HCT116 (cell line): ENCODE measurements at regions not wholly inside any gene's neighbourhood (a gene's known extent, or its start where the extent isn't known, plus 50 kb on each side); places are given as distances from the start of the nearest gene placed in this dataset.

Experiments
- ATAC-seq: fragments of 200-7000 bp; cut with Tn5 transposase; 2 replicates; pipeline ENCODE4 v1.9.1; 2020; ENCODE audit warnings: mild to moderate bottlenecking, moderate library complexity
- BruUV-seq: library from RNA; stranded (reverse); fragments of 400-500 nt; replicated peaks from 2 replicates; lab custom pipeline; 2021; lab: Mats Ljungman, UMichigan
- CTCF ChIA-PET: fragments of 300-600 bp; sonication (Branson Sonifier 250); formaldehyde crosslinking; loops from one replicate; lab custom pipeline; 2021; ENCODE audit warnings: antibody characterized with exemption; lab: Charles Lee
- POLR2A ChIA-PET: fragments of 300-600, 350-600 bp; sonication (Branson Sonifier 250); formaldehyde crosslinking; loops from one replicate; lab custom pipeline; 2021; ENCODE audit warnings: antibody characterized with exemption; lab: Charles Lee
- RAD21 ChIA-PET, 2 experiments: fragments of 300-600 bp; sonication (Branson Sonifier 250); formaldehyde crosslinking; loops; one replicate each; lab custom pipeline; 2023; ENCODE audit warnings: low total read pairs in 2 of 2; ENCODE audit not compliant: uncharacterized antibody in 2 of 2, unreplicated experiment in 2 of 2, low non-redundant PET in 1 of 2; lab: Charles Lee
- DNase-seq: peaks from one replicate; pipeline ENCODE4 v3.0.0-alpha.2; 2010; ENCODE audit warnings: low read depth, low spot score
- H2AFZ ChIP-seq: fragments of 200-600 bp; shearing (Covaris generic), sonication (generic); 2 replicates; pipeline ENCODE4 v1.6.1; 2017; ENCODE audit warnings: low read depth, mixed run types, mixed read lengths, antibody characterized with exemption, low read length; ENCODE audit not compliant: poor library complexity, severe bottlenecking
- H3K27ac ChIP-seq: 2 replicates; pipeline ENCODE4 v1.5.1; 2012; ENCODE audit warnings: low read depth, low read length
- H3K27me3 ChIP-seq: fragments of 200-600 bp; sonication (generic); 2 replicates; pipeline ENCODE4 v1.6.1; 2016; ENCODE audit warnings: mixed run types, low read length, mixed read lengths; ENCODE audit not compliant: insufficient read depth
- H3K36me3 ChIP-seq, 2 experiments: fragments of 200-500 bp in 1 of 2; fragments of 200-600 bp in 1 of 2; sonication (Bioruptor generic) in 1 of 2; sonication (generic) in 1 of 2; 2 replicates each; pipeline versions ENCODE4 v1.5.1 to v1.6.1; 2014 to 2016; ENCODE audit warnings: low read length in 2 of 2, inconsistent platforms in 1 of 2, mixed read lengths in 1 of 2, mixed run types in 1 of 2; ENCODE audit not compliant: insufficient read depth in 2 of 2, control insufficient read depth in 1 of 2
- H3K4me1 ChIP-seq, 2 experiments: fragments of 200-600 bp in 1 of 2; sonication (generic) in 1 of 2; 2 replicates each; pipeline versions ENCODE4 v1.5.1 to v1.6.1; 2012 to 2017; ENCODE audit warnings: low read length in 2 of 2, inconsistent platforms in 1 of 2, mild to moderate bottlenecking in 1 of 2, mixed read lengths in 1 of 2, mixed run types in 1 of 2, moderate library complexity in 1 of 2; ENCODE audit not compliant: insufficient read depth in 2 of 2, control insufficient read depth in 1 of 2
- H3K4me2 ChIP-seq: fragments of 200-600 bp; sonication (generic); 2 replicates; pipeline ENCODE4 v1.6.1; 2017; ENCODE audit warnings: mixed run types, low read length, mixed read lengths
- H3K4me3 ChIP-seq, 2 experiments: fragments of 200-600 bp in 1 of 2; sonication (generic) in 1 of 2; replicated peaks in 1 of 2; 2 replicates each; pipeline ENCODE4 v1.5.1; 2011 to 2016; ENCODE audit warnings: low read length in 2 of 2, control low read depth in 1 of 2, low read depth in 1 of 2, mild to moderate bottlenecking in 1 of 2, mixed read lengths in 1 of 2, mixed run types in 1 of 2
- H3K79me2 ChIP-seq: fragments of 200-600 bp; sonication (generic); 2 replicates; pipeline ENCODE4 v1.6.1; 2017; ENCODE audit warnings: mild to moderate bottlenecking, mixed run types, low read length, moderate library complexity, mixed read lengths; ENCODE audit not compliant: insufficient read depth
- H3K9ac ChIP-seq: fragments of 200-600 bp; sonication (generic); 2 replicates; pipeline ENCODE4 v1.6.1; 2016; ENCODE audit warnings: low read length, mixed read lengths
- H3K9me2 ChIP-seq: fragments of 200-600 bp; sonication (generic), shearing (Covaris generic); 2 replicates; pipeline ENCODE4 v1.6.1; 2017; ENCODE audit warnings: mixed run types, mild to moderate bottlenecking, moderate library complexity; ENCODE audit not compliant: insufficient read depth
- H3K9me3 ChIP-seq, 2 experiments: fragments of 200-500 bp in 1 of 2; fragments of 200-600 bp in 1 of 2; sonication (Bioruptor generic) in 1 of 2; sonication (generic) in 1 of 2; 2 replicates each; pipeline ENCODE4 v1.6.1; 2014 to 2017; ENCODE audit warnings: low read length in 2 of 2, mixed read lengths in 2 of 2, inconsistent platforms in 1 of 2, low read depth in 1 of 2, mild to moderate bottlenecking in 1 of 2, mixed run types in 1 of 2, moderate library complexity in 1 of 2; ENCODE audit not compliant: control insufficient read depth in 1 of 2, insufficient read depth in 1 of 2
- H4K20me1 ChIP-seq: fragments of 200-600 bp; sonication (generic), shearing (Covaris generic); 2 replicates; pipeline ENCODE4 v1.6.1; 2017; ENCODE audit warnings: mixed run types, mild to moderate bottlenecking, moderate library complexity; ENCODE audit not compliant: insufficient read depth
- RAD21 ChIP-seq: IDR thresholded peaks from 2 replicates; pipeline ENCODE4 v1.6.1; 2012; ENCODE audit warnings: low read depth, mild to moderate bottlenecking
- SRF ChIP-seq: IDR thresholded peaks from 2 replicates; pipeline ENCODE4 v1.6.1; 2012; ENCODE audit warnings: low read depth
- ZNF274 ChIP-seq: fragments of 200-500 bp; sonication (Bioruptor generic); IDR thresholded peaks from 2 replicates; pipeline ENCODE4 v1.6.1; 2014; ENCODE audit warnings: mild to moderate bottlenecking, low read depth, low read length, inconsistent platforms
- intact Hi-C: fragments of 100-400 bp; cut with micrococcal nuclease; formaldehyde crosslinking; loops from 2 replicates; pipeline ENCODE4 v1.10.0; 2022
- TF ChIP-seq, protein P1 (sequence below): IDR thresholded peaks from 2 replicates; pipeline ENCODE4 v1.6.1; 2011; ENCODE audit warnings: mild to moderate bottlenecking, low read length, moderate library complexity; ENCODE audit not compliant: insufficient replicate concordance; ENCODE audit errors: extremely low read depth
- TF ChIP-seq, protein P2 (sequence below), 3 experiments: fragments of 200-600 bp in 1 of 3; sonication (generic) in 1 of 3; IDR thresholded peaks in 2 of 3; conservative IDR thresholded peaks in 1 of 3; 2 replicates each; pipeline ENCODE4 v1.5.1; 2012 to 2017; ENCODE audit warnings: low read depth in 2 of 3, low read length in 2 of 3, antibody characterized with exemption in 1 of 3, borderline replicate concordance in 1 of 3, control low read depth in 1 of 3, mild to moderate bottlenecking in 1 of 3, mixed read lengths in 1 of 3, mixed run types in 1 of 3, moderate library complexity in 1 of 3; ENCODE audit not compliant: insufficient read depth in 1 of 3

DNA sequence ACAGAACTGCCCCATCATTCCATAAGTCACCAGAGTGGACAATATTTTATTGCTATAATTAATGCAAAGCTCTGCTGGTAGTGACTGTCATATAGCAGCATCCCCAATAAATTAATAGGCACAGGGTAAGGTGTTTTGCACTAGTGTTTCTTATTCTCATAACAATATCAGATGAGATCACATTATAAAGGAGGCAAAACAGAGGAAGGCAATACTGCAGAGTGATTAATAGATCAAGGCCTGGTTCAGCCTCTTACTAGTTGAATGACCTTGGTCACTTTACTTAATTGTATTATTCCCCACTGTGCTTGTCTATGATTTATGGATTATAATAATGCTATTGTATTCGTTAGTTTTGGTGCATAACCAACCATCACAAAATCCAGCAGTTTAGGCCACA lies 784.8 kb downstream of the VRK1 start:
- no peaks in the 10 kb centered on the region for H3K9me2 ChIP-seq
- ChIA-PET CTCF (no interaction called here), POLR2A (no interaction called here), RAD21 (no interaction called here)
- H3K4me3 ChIP-seq, result no peak overlapping the region
- H3K27ac ChIP-seq, result no peak overlapping the region
- H3K27me3 ChIP-seq, result no peaks in the 10 kb centered on the region
- TF ChIP-seq, protein P1, sequence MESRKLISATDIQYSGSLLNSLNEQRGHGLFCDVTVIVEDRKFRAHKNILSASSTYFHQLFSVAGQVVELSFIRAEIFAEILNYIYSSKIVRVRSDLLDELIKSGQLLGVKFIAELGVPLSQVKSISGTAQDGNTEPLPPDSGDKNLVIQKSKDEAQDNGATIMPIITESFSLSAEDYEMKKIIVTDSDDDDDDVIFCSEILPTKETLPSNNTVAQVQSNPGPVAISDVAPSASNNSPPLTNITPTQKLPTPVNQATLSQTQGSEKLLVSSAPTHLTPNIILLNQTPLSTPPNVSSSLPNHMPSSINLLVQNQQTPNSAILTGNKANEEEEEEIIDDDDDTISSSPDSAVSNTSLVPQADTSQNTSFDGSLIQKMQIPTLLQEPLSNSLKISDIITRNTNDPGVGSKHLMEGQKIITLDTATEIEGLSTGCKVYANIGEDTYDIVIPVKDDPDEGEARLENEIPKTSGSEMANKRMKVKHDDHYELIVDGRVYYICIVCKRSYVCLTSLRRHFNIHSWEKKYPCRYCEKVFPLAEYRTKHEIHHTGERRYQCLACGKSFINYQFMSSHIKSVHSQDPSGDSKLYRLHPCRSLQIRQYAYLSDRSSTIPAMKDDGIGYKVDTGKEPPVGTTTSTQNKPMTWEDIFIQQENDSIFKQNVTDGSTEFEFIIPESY, result no peak
- no peak for TF ChIP-seq SRF
- H3K9me3 ChIP-seq, result no peaks in the 10 kb centered on the region
- H3K79me2 ChIP-seq, result no peaks in the 10 kb centered on the region
- no peaks in the 10 kb centered on the region for H3K36me3 ChIP-seq
- no TSS peak for BruUV-seq
- no peaks in the 10 kb centered on the region for H3K4me1 ChIP-seq
- no peak overlapping the region for H3K4me2 ChIP-seq
- no peak for DNase-seq
- no peak overlapping the region for H3K9ac ChIP-seq
- ATAC-seq, result no peak
- intact Hi-C loops, result loop anchor here (10.0 kb wide), 1 partner anchor 287 kb away; no protein-coding TSS in a partner anchor
- H4K20me1 ChIP-seq, result no peaks in the 10 kb centered on the region
- H2AFZ ChIP-seq, result no peak overlapping the region

DNA sequence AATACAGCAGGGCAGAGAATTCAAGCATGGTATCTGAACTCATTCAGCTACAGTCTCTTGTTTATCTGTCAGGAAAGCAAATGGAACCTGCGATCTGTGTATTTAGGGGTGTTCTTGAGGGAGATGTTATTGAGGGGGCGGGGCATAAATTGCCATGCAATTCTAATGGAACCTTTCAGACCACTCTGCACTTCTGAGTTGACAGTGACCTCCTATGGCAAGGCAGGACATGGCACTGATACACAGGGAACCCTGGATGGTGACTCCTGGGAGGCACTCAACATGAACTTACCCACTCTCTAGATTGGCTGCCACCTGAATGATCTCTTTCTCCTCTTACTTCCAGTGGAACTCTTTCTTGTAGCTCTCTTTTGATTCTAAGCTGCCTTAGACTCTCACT lies 787.3 kb downstream of the VRK1 start:
- BruUV-seq, result no TSS peak
- POLR2A ChIA-PET, result no interaction called here
- Histone ChIP-seq H3K27ac (no peak overlapping the region), H3K4me2 (no peak overlapping the region), H3K9ac (no peak overlapping the region), H3K79me2 (no peaks in the 10 kb centered on the region), H2AFZ (no peak overlapping the region), H3K36me3 (no peaks in the 10 kb centered on the region), H3K4me3 (no peak overlapping the region), H3K4me1 (no peaks in the 10 kb centered on the region), H3K9me3 (no peaks in the 10 kb centered on the region), H4K20me1 (no peaks in the 10 kb centered on the region), H3K9me2 (no peaks in the 10 kb centered on the region), H3K27me3 (no peaks in the 10 kb centered on the region; the same call in 1 of the 2 replicates)
- TF ChIP-seq ZNF274 (no peak), RAD21 (peak; percentile 54)
- TF ChIP-seq, protein P2, sequence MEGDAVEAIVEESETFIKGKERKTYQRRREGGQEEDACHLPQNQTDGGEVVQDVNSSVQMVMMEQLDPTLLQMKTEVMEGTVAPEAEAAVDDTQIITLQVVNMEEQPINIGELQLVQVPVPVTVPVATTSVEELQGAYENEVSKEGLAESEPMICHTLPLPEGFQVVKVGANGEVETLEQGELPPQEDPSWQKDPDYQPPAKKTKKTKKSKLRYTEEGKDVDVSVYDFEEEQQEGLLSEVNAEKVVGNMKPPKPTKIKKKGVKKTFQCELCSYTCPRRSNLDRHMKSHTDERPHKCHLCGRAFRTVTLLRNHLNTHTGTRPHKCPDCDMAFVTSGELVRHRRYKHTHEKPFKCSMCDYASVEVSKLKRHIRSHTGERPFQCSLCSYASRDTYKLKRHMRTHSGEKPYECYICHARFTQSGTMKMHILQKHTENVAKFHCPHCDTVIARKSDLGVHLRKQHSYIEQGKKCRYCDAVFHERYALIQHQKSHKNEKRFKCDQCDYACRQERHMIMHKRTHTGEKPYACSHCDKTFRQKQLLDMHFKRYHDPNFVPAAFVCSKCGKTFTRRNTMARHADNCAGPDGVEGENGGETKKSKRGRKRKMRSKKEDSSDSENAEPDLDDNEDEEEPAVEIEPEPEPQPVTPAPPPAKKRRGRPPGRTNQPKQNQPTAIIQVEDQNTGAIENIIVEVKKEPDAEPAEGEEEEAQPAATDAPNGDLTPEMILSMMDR (IDR thresholded peaks at IDR 0.05 in 2 of 3, conservative IDR thresholded peaks at IDR 0.05 in 1 of 3; ENCODE audit: borderline replicate concordance in 1 of 3, insufficient read depth in 1 of 3, low read depth in 2 of 3, low read length in 2 of 3), result peak; percentile 16 to 32 (median 20); a peak in 4 of 6 replicates
- DNase-seq (peak; percentile 8), ATAC-seq (peak; percentile 76)
- intact Hi-C loops, result loop anchor here (2.0 to 10.0 kb wide), 3 partner anchors 290 to 408 kb away; no protein-coding TSS in a partner anchor
- RAD21 ChIA-PET, result interaction anchor here in 1 of 2 experiments (0.7 kb wide), 1 partner anchor 408 kb away, joined by 3 read pairs; no protein-coding TSS in a partner anchor
- CTCF ChIA-PET, result no interaction called here
